ENCODE measurements at regions not wholly inside any gene's neighbourhood (a gene's known extent, or its start where the extent isn't known, plus 50 kb on each side); places are given as distances from the start of the nearest gene placed in this dataset.

GRCh38 chr6:51021171-51021570, 202.5 kb downstream of the TFAP2B start:
- TF ChIP-seq EP300 (IDR thresholded peaks at IDR 0.05) (no peak), POLR2A (IDR thresholded peaks at IDR 0.05) (no peak), POLR2AphosphoS5 (IDR thresholded peaks at IDR 0.05) (no peak)
- TF ChIP-seq, protein P1, sequence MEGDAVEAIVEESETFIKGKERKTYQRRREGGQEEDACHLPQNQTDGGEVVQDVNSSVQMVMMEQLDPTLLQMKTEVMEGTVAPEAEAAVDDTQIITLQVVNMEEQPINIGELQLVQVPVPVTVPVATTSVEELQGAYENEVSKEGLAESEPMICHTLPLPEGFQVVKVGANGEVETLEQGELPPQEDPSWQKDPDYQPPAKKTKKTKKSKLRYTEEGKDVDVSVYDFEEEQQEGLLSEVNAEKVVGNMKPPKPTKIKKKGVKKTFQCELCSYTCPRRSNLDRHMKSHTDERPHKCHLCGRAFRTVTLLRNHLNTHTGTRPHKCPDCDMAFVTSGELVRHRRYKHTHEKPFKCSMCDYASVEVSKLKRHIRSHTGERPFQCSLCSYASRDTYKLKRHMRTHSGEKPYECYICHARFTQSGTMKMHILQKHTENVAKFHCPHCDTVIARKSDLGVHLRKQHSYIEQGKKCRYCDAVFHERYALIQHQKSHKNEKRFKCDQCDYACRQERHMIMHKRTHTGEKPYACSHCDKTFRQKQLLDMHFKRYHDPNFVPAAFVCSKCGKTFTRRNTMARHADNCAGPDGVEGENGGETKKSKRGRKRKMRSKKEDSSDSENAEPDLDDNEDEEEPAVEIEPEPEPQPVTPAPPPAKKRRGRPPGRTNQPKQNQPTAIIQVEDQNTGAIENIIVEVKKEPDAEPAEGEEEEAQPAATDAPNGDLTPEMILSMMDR (IDR thresholded peaks at IDR 0.05), result no peak
- H3K36me3 ChIP-seq, result no peaks in the 10 kb centered on the region
- H3K27me3 ChIP-seq, result no peaks in the 10 kb centered on the region
- H3K4me1 ChIP-seq, result no peaks in the 10 kb centered on the region
- 44% methylated on average over 3 of the region's 3 CpGs for WGBS
- no peak overlapping the region for H3K4me3 ChIP-seq
- no peak overlapping the region for H3K27ac ChIP-seq
- H3K9me3 ChIP-seq, result no peaks in the 10 kb centered on the region
- no peak for DNase-seq (ENCODE audit: low spot score in 2 of 2)

DNA sequence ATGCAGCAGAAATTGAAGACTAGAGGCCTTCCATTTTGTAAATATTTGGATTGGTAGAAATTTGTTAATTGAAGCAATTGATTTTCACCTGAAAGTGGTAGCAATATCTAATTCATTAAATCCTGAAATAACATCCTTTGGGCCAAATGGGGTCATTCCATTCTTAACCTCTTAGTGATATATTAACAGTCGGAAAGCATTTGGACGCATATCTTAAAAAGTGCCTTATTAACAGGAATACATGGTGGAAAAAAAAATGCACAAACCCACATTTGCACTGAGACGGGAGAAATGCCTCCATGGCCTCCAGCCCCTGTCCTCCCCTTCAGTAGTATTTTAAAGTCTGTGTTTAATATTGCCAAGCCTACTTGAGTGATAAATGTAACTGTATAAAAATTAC, 205.5 kb downstream of the TFAP2B start:
- H3K27ac ChIP-seq, result no peak overlapping the region
- 91% methylated on average over 3 of the region's 3 CpGs for WGBS
- H3K9me3 ChIP-seq, result no peaks in the 10 kb centered on the region
- no peak overlapping the region for H3K4me3 ChIP-seq
- no peaks in the 10 kb centered on the region for H3K27me3 ChIP-seq
- DNase-seq (ENCODE audit: low spot score in 2 of 2), result no peak
- no peaks in the 10 kb centered on the region for H3K36me3 ChIP-seq
- no peaks in the 10 kb centered on the region for H3K4me1 ChIP-seq
- no peak for TF ChIP-seq POLR2AphosphoS5 (IDR thresholded peaks at IDR 0.05)
- no peak for TF ChIP-seq EP300 (IDR thresholded peaks at IDR 0.05)
- TF ChIP-seq POLR2A (IDR thresholded peaks at IDR 0.05), result no peak
- TF ChIP-seq, protein P1 (IDR thresholded peaks at IDR 0.05), result no peak

GRCh38 chr6:51025082-51025777, 206.6 kb downstream of the TFAP2B start:
- TF ChIP-seq, protein P1 (IDR thresholded peaks at IDR 0.05), result no peak
- TF ChIP-seq POLR2AphosphoS5 (IDR thresholded peaks at IDR 0.05) (no peak), POLR2A (IDR thresholded peaks at IDR 0.05) (no peak)
- H3K36me3 ChIP-seq, result no peaks in the 10 kb centered on the region
- H3K4me3 ChIP-seq, result no peak overlapping the region
- no peak overlapping the region for H3K27ac ChIP-seq
- WGBS, result 84% methylated on average over 18 of the region's 18 CpGs
- no peak for DNase-seq (ENCODE audit: low spot score in 2 of 2)
- no peaks in the 10 kb centered on the region for H3K9me3 ChIP-seq
- H3K27me3 ChIP-seq, result no peaks in the 10 kb centered on the region
- no peaks in the 10 kb centered on the region for H3K4me1 ChIP-seq

DNA sequence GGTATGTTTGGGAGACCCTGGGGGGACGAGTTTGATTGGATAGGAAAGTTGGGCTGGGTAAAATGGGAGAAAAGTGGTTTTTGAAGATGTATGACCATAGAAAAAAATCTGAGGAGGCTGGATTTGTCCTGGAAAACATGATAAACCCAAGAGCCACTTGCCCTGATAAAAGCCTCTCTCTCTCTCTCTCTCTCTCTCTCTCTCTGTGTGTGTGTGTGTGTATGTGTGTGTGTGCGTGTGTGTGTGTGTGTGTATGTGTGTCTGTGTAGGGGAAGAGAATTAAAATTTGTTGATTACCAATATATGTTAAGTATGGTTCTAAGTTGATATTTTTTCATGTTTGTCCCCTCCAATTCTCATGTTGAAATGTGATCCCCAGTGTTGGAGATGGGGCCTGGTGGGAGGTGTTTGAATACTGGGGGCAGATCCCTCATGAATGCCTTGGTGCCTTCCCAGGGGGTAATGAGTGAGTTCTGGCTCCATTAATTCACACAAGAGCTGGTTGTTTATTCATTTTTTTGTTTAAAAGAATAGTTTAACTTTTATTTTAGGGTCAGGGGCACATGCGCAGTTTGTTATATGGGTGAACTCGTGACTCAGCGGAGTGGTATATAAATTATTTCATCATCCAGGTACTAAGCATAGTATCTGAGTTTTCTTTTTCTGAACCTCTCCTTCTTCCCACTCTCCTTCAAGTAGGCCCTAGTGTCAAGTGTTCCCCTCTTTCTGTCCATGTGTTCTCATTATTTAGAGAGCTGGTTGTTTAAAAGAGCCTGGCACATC, 208.8 kb downstream of the TFAP2B start:
- H3K27ac ChIP-seq, result no peak overlapping the region
- TF ChIP-seq, protein P1 (IDR thresholded peaks at IDR 0.05), result no peak
- TF ChIP-seq POLR2A (IDR thresholded peaks at IDR 0.05), result no peak
- no peak for TF ChIP-seq POLR2AphosphoS5 (IDR thresholded peaks at IDR 0.05)
- TF ChIP-seq EP300 (IDR thresholded peaks at IDR 0.05), result no peak
- 68% methylated on average over 5 of the region's 5 CpGs for WGBS
- no peak overlapping the region for H3K4me3 ChIP-seq
- H3K9me3 ChIP-seq, result no peaks in the 10 kb centered on the region
- H3K4me1 ChIP-seq, result no peaks in the 10 kb centered on the region
- no peak for DNase-seq (ENCODE audit: low spot score in 2 of 2)
- H3K36me3 ChIP-seq, result no peaks in the 10 kb centered on the region
- H3K27me3 ChIP-seq, result no peaks in the 10 kb centered on the region

DNA sequence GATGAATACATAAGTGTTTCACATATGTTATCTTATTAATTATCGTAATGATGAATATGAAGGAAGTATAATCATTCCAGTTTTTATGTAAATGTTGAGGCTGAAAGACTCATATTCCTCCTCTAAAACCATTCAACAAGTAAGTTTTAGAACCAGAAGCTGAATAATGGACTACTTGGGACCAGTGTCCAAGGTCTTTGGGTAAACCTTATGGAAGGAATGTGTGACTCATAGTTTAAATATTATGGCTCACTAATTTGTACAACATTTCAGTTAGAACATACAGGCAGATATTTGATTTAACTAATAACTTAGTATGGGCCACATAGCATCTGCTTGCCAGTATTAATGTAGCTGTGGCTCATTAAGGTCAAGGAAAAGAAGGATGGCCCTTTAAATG, 209.6 kb downstream of the TFAP2B start:
- H3K27ac ChIP-seq, result no peak overlapping the region
- no peak overlapping the region for H3K4me3 ChIP-seq
- no peaks in the 10 kb centered on the region for H3K27me3 ChIP-seq
- 0% methylated on average over 1 of the region's 1 CpG for WGBS
- no peak for DNase-seq (ENCODE audit: low spot score in 2 of 2)
- TF ChIP-seq POLR2AphosphoS5 (IDR thresholded peaks at IDR 0.05) (no peak), EP300 (IDR thresholded peaks at IDR 0.05) (no peak), POLR2A (IDR thresholded peaks at IDR 0.05) (no peak)
- TF ChIP-seq, protein P1 (IDR thresholded peaks at IDR 0.05), result no peak
- H3K9me3 ChIP-seq, result no peaks in the 10 kb centered on the region
- H3K4me1 ChIP-seq, result no peaks in the 10 kb centered on the region
- no peaks in the 10 kb centered on the region for H3K36me3 ChIP-seq

Measured in suprapubic skin (tissue), 4 donors.